A549 (cell line): ENCODE measurements at regions not wholly inside any gene's neighbourhood (a gene's known extent, or its start where the extent isn't known, plus 50 kb on each side); places are given as distances from the start of the nearest gene placed in this dataset.
A peak's percentile ranks its signal among the peaks of the same experiment; 100 is the strongest.

Source experiments
- ATAC-seq, 2 experiments: fragments of 200-7000 bp in 1 of 2; fragments of >200 bp in 1 of 2; cut with Nextera tagmentation in 1 of 2; cut with Tn5 transposase in 1 of 2; 3 replicates each; pipeline versions ENCODE4 v1.8.0 to v1.9.1; 2018 to 2020; ENCODE audit warnings: mild to moderate bottlenecking in 1 of 2, moderate library complexity in 1 of 2
- CTCF ChIA-PET: fragments of 300-600 bp; sonication (Branson Sonifier 250); formaldehyde crosslinking; extraction: SDS; loops from one replicate; lab custom pipeline; 2021; ENCODE audit warnings: antibody characterized with exemption, inconsistent platforms; lab: Yijun Ruan, JAX
- POLR2A ChIA-PET: fragments of 350-600 bp; formaldehyde crosslinking; extraction: SDS; loops from one replicate; lab custom pipeline; 2021; ENCODE audit warnings: antibody characterized with exemption, inconsistent platforms; lab: Yijun Ruan, JAX
- DNase-seq, 2 experiments: peaks; one replicate each; pipeline versions ENCODE4 v3.0.0 to v3.0.0-alpha.2; 2011 to 2016; ENCODE audit warnings: low read depth in 1 of 2, low spot score in 1 of 2
- FAIRE-seq: peaks from 2 replicates; lab custom pipeline; 2011; peaks lifted over from hg19 to GRCh38; lab: Jason Lieb, UNC
- H3K27ac ChIP-seq, 2 experiments: fragments of >200 bp; sonication (Bioruptor Twin); formaldehyde crosslinking; 3 replicates each; pipeline ENCODE4 v1.5.1; 2016 to 2017
- H3K4me1 ChIP-seq: fragments of >200 bp; sonication (Bioruptor Twin); formaldehyde crosslinking; 3 replicates; pipeline ENCODE4 v1.6.1; 2016
- H3K4me2 ChIP-seq: fragments of >200 bp; sonication (Bioruptor Twin); formaldehyde crosslinking; 3 replicates; pipeline ENCODE4 v1.6.1; 2016
- H3K4me3 ChIP-seq: fragments of >200 bp; sonication (Bioruptor Twin); formaldehyde crosslinking; 3 replicates; pipeline ENCODE4 v1.5.1; 2016
- H3K9me3 ChIP-seq: fragments of >200 bp; sonication (Bioruptor Twin); formaldehyde crosslinking; 3 replicates; pipeline ENCODE4 v1.6.1; 2016
- BHLHE40 ChIP-seq: IDR thresholded peaks from 2 replicates; pipeline ENCODE4 v1.6.1; 2012; ENCODE audit warnings: low read depth, low read length, inconsistent platforms
- CBX8 ChIP-seq: fragments of 200-600 bp; sonication (generic); IDR thresholded peaks from 2 replicates; pipeline ENCODE4 v1.6.1; 2016
- CHD4 ChIP-seq: fragments of 200-600 bp; sonication (generic); IDR thresholded peaks from 2 replicates; pipeline ENCODE4 v1.6.1; 2016; ENCODE audit warnings: antibody characterized with exemption, mild to moderate bottlenecking, borderline replicate concordance
- CTCF ChIP-seq: fragments of >200 bp; sonication (Bioruptor Twin); formaldehyde crosslinking; IDR thresholded peaks from 3 replicates; pipeline ENCODE4 v1.5.1; 2016
- E2F6 ChIP-seq: IDR thresholded peaks from 2 replicates; pipeline ENCODE4 v1.6.1; 2012; ENCODE audit warnings: low read depth, borderline replicate concordance
- EHF ChIP-seq: fragments of 250-450 bp; sonication (Bioruptor Pico); IDR thresholded peaks from 2 replicates; pipeline ENCODE4 v1.5.0; 2020; ENCODE audit warnings: mild to moderate bottlenecking
- FOSB ChIP-seq: fragments of 250-450 bp; sonication (Bioruptor Pico); IDR thresholded peaks from 2 replicates; pipeline ENCODE4 v1.5.0; 2020; ENCODE audit warnings: mild to moderate bottlenecking, moderate library complexity
- FOSL2 ChIP-seq, 2 experiments: fragments of 450-650 bp in 1 of 2; fragments of >200 bp in 1 of 2; sonication (Bioruptor Twin) in 1 of 2; formaldehyde crosslinking; IDR thresholded peaks; 2 replicates each; pipeline versions ENCODE4 v1.5.0 to v1.6.1; 2016 to 2020; ENCODE audit warnings: mild to moderate bottlenecking in 1 of 2, moderate library complexity in 1 of 2
- GATA3 ChIP-seq: IDR thresholded peaks from 2 replicates; pipeline ENCODE4 v1.6.1; 2012; ENCODE audit warnings: borderline replicate concordance
- HDAC2 ChIP-seq: fragments of 200-600 bp; sonication (generic); IDR thresholded peaks from 2 replicates; pipeline ENCODE4 v1.6.1; 2016
- HEYL ChIP-seq: fragments of 250-450 bp; sonication (Bioruptor Pico); IDR thresholded peaks from 2 replicates; pipeline ENCODE4 v1.8.0; 2021; ENCODE audit warnings: mild to moderate bottlenecking, moderate library complexity
- HOXB5 ChIP-seq: fragments of 250-450 bp; sonication (Bioruptor Pico); IDR thresholded peaks from 2 replicates; pipeline ENCODE4 v1.5.0; 2020; ENCODE audit warnings: mild to moderate bottlenecking, moderate library complexity
- JUN ChIP-seq, 2 experiments: fragments of >200 bp; sonication (Bioruptor Twin); formaldehyde crosslinking; IDR thresholded peaks; 2 replicates in 1 of 2; 3 replicates in 1 of 2; pipeline ENCODE4 v1.6.1; 2016 to 2017
- JUNB ChIP-seq: fragments of >200 bp; sonication (Bioruptor Twin); formaldehyde crosslinking; IDR thresholded peaks from 2 replicates; pipeline ENCODE4 v1.6.1; 2016
- KDM1A ChIP-seq: fragments of 200-600 bp; sonication (generic); IDR thresholded peaks from 2 replicates; pipeline ENCODE4 v1.6.1; 2016; ENCODE audit warnings: low read depth, mild to moderate bottlenecking
- KDM5A ChIP-seq: fragments of 200-600 bp; sonication (generic); IDR thresholded peaks from 2 replicates; pipeline ENCODE4 v1.6.1; 2016; ENCODE audit warnings: antibody characterized with exemption, mild to moderate bottlenecking
- MAZ ChIP-seq: fragments of 150-350 bp; IDR thresholded peaks from 2 replicates; pipeline ENCODE4 v1.6.1; 2014; ENCODE audit warnings: antibody characterized with exemption, low read depth, low read length, borderline replicate concordance
- NFE2L2 ChIP-seq: fragments of 150-350 bp; conservative IDR thresholded peaks from 2 replicates; pipeline ENCODE4 v1.6.1; 2014; ENCODE audit warnings: low read length
- PBX3 ChIP-seq: IDR thresholded peaks from 2 replicates; pipeline ENCODE4 v1.6.1; 2012
- PHF8 ChIP-seq: fragments of 200-600 bp; sonication (generic); IDR thresholded peaks from 2 replicates; pipeline ENCODE4 v1.6.1; 2016; ENCODE audit warnings: low read depth, mild to moderate bottlenecking, antibody characterized with exemption, moderate library complexity, borderline replicate concordance
- POLR2A ChIP-seq: IDR thresholded peaks from 2 replicates; pipeline ENCODE4 v1.6.1; 2012; ENCODE audit warnings: mild to moderate bottlenecking, low read length
- POLR2AphosphoS2 ChIP-seq: conservative IDR thresholded peaks from 2 replicates; pipeline ENCODE4 v1.6.1; 2012; ENCODE audit warnings: low read length, improper control_type of control experiment, inconsistent platforms
- RARB ChIP-seq: fragments of 250-450 bp; sonication (Bioruptor Pico); IDR thresholded peaks from 2 replicates; pipeline ENCODE4 v1.8.0; 2021; ENCODE audit warnings: mild to moderate bottlenecking, moderate library complexity
- RFX5 ChIP-seq: fragments of 450-650 bp; IDR thresholded peaks from 2 replicates; pipeline ENCODE4 v1.7.1; 2014; ENCODE audit warnings: antibody characterized with exemption, mild to moderate bottlenecking, moderate library complexity
- SMC3 ChIP-seq: fragments of >200 bp; sonication (Bioruptor Twin); formaldehyde crosslinking; IDR thresholded peaks from 3 replicates; pipeline ENCODE4 v1.6.1; 2018; ENCODE audit warnings: inconsistent platforms
- SREBF2 ChIP-seq: fragments of 450-650 bp; IDR thresholded peaks from 2 replicates; pipeline ENCODE4 v1.6.1; 2014; ENCODE audit warnings: mild to moderate bottlenecking, moderate library complexity
- TFCP2L1 ChIP-seq: fragments of 250-450 bp; sonication (Bioruptor Pico); IDR thresholded peaks from 2 replicates; pipeline ENCODE4 v1.5.0; 2021; ENCODE audit warnings: mild to moderate bottlenecking
- USF2 ChIP-seq: fragments of 450-650 bp; IDR thresholded peaks from 2 replicates; pipeline ENCODE4 v1.6.1; 2014; ENCODE audit warnings: antibody characterized with exemption
- ZC3H11A ChIP-seq: fragments of 450-650 bp; IDR thresholded peaks from 2 replicates; pipeline ENCODE4 v1.6.1; 2014; ENCODE audit warnings: antibody characterized with exemption, mild to moderate bottlenecking
- ZFP36 ChIP-seq: fragments of 450-650 bp; IDR thresholded peaks from 2 replicates; pipeline ENCODE4 v1.6.1; 2014; ENCODE audit warnings: borderline replicate concordance; ENCODE audit not compliant: partially characterized antibody
- ZNF302 ChIP-seq: fragments of 250-450 bp; sonication (Bioruptor Pico); IDR thresholded peaks from 2 replicates; pipeline ENCODE4 v1.9.0; 2021; ENCODE audit warnings: inconsistent platforms, mild to moderate bottlenecking, moderate library complexity
- WGBS: methylation state at CpG from one replicate; pipeline ENCODE4 v1.1.6; 2017; ENCODE audit errors: missing lambda C conversion rate; 5-methylcytosine and 5-hydroxymethylcytosine counted together

GRCh38 chrY:19005579-19005978 lies 232.0 kb upstream of the HSFY2 start:
- FAIRE-seq (no peak), DNase-seq (no peak), ATAC-seq (no peak)
- H3K9me3 ChIP-seq = no peaks in the 10 kb centered on the region
- H3K4me2 ChIP-seq = no peak overlapping the region
- CTCF ChIA-PET = no interaction called here
- no peak for TF ChIP-seq ZFP36
- TF ChIP-seq JUNB = no peak
- no peak for TF ChIP-seq PHF8
- TF ChIP-seq E2F6 = no peak
- TF ChIP-seq BHLHE40 = no peak
- TF ChIP-seq RFX5 = no peak
- no peak for TF ChIP-seq FOSL2 (IDR thresholded peaks at IDR 0.05)
- no peak for TF ChIP-seq FOSL2 (CRISPR knock-in tag; IDR thresholded peaks at IDR 0.05)
- POLR2A ChIA-PET = no interaction called here
- H3K27ac ChIP-seq = no peak overlapping the region
- no peaks in the 10 kb centered on the region for H3K4me1 ChIP-seq
- no peak overlapping the region for H3K4me3 ChIP-seq
- WGBS = 65% methylated on average over 5 of the region's 7 CpGs

GRCh38 chrY:18997635-18998240 lies 224.2 kb upstream of the HSFY2 start:
- Histone ChIP-seq H3K4me3 (no peak overlapping the region), H3K4me2 (no peak overlapping the region), H3K27ac (no peak overlapping the region), H3K4me1 (no peaks in the 10 kb centered on the region), H3K9me3 (no peaks in the 10 kb centered on the region)
- ATAC-seq (peak in 1 of 2 experiments; percentile 36; a peak in 1 of 6 replicates), FAIRE-seq (no peak), DNase-seq (no peak)
- WGBS = 36% methylated on average over 2 of the region's 2 CpGs
- POLR2A ChIA-PET = no interaction called here
- CTCF ChIA-PET = no interaction called here
- TF ChIP-seq SREBF2 (no peak), KDM1A (no peak), CTCF (no peak), HEYL (CRISPR knock-in tag) (no peak), POLR2A (no peak), HDAC2 (no peak), JUN (IDR thresholded peaks at IDR 0.05) (no peak), HOXB5 (CRISPR knock-in tag) (no peak), ZNF302 (CRISPR knock-in tag) (no peak), EHF (CRISPR knock-in tag) (no peak), MAZ (no peak), RFX5 (no peak), FOSB (CRISPR knock-in tag) (no peak), SMC3 (no peak), GATA3 (no peak), CBX8 (no peak)

DNA sequence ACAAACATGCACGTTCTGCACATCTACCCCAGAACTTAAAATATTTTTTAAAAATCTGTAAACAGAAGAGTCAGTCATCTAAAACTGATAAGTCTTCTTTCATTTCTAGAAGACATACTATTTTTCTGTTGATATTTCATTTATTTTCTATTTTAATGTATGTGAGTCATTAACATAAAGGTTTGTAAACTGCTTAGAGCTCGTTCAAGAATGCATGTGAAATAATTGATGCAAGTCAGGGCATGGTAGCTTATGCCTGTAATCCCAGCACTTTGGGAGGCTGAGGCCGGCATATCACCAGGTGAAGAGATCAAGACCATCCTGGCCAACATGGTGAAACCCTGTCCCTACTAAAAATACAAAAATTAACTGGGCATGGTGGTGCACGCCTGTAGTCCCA lies 219.9 kb upstream of the HSFY2 start:
- POLR2A ChIA-PET = no interaction called here
- TF ChIP-seq NFE2L2 (no peak), ZC3H11A (no peak), TFCP2L1 (CRISPR knock-in tag) (no peak), CHD4 (no peak), CTCF (no peak), KDM5A (no peak), RARB (CRISPR knock-in tag) (no peak), ZFP36 (no peak), ZNF302 (CRISPR knock-in tag) (no peak), JUNB (no peak), USF2 (no peak), POLR2AphosphoS2 (no peak), PBX3 (no peak)

More for the DNA sequence above, 219.9 kb upstream of the HSFY2 start:
- Histone ChIP-seq H3K4me1 (no peaks in the 10 kb centered on the region), H3K27ac (no peak overlapping the region), H3K9me3 (no peaks in the 10 kb centered on the region), H3K4me2 (no peak overlapping the region), H3K4me3 (no peak overlapping the region)
- 49% methylated on average over 4 of the region's 4 CpGs for WGBS
- ATAC-seq (no peak), DNase-seq (no peak), FAIRE-seq (no peak)
- CTCF ChIA-PET = no interaction called here
